ENCODE measurements at regions not wholly inside any gene's neighbourhood (a gene's known extent, or its start where the extent isn't known, plus 50 kb on each side); places are given as distances from the start of the nearest gene placed in this dataset.
"Not testable (repeated sequence)": the region's sequence is repeated elsewhere in the genome, so short reads cannot be mapped to it uniquely, and the experiment has no call there.

DNA sequence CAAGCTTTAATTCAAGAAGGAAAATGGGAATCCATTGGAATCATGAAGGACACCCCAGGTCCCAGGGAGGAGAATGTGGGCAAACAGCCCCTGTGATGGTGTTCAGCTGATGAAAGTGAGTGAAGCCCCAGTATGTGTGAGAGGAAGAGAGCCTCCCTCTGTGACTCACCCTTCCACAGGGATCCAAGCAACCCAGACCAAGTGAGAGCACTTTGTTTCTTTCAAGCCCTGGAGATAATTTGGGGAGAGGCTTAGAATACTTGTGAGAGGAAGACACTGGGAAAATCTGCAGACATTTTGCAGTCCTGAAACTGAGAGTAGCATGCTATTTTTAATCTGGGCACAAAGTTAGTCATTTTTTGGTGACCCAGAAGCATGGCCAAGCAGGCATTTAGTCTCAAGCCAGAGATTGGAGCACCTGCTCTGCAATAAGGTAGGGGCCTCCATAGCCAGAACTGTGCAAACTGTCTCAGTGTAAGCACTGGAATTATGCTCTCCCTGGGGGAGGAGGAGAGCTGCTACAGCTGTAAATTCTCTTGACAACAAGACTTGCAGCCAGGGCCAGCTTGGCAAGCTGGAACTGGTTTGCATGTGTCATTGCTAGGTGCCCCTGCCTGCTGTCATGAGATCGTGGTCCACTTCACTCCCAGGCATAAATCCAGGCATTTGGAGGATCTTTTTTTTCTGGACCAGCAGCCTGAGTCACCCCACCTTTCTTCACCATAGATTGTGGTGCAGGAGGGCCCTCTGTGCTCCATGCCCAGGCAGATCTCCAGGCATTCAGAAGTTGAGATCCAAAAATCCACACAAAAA lies 537.8 kb upstream of the DPPA4 start:
- Mint-ChIP-seq H3K4me3 (no peak overlapping the region), H3K9me3 (peaks cover 4% of the 10 kb centered on the region), H3K27me3 (ENCODE audit: low read depth, poor library complexity) (no peaks in the 10 kb centered on the region), H3K27ac (no peak overlapping the region), H3K36me3 (ENCODE audit: low read depth) (no peaks in the 10 kb centered on the region), H3K4me1 (no peaks in the 10 kb centered on the region)
- DNase-seq, result no peak
- TF ChIP-seq CTCF (IDR thresholded peaks at IDR 0.05), result no peak

DNA sequence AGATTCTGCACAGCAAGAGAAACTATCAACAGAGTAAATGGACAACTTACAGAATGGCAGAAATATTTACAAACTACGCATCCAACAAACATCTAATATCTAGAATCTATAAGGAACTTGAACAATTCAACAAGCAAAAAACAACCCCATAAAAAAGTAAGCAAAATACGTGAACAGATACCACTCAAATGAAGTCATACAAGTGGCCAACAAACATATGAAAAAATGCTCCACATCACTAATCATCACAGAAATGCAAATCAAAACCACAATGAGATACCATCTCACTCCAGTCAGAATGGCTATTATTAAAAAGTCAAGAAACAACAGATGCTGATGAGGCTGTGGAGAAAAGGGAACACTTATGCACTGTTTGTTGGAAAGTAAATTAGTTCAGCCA lies 540.3 kb upstream of the DPPA4 start:
- H3K9me3 Mint-ChIP-seq; DNase-seq; H3K27ac Mint-ChIP-seq; H3K36me3 Mint-ChIP-seq (ENCODE audit: low read depth); H3K4me1 Mint-ChIP-seq; H3K4me3 Mint-ChIP-seq; H3K27me3 Mint-ChIP-seq (ENCODE audit: low read depth, poor library complexity): not testable (repeated sequence)

DNA sequence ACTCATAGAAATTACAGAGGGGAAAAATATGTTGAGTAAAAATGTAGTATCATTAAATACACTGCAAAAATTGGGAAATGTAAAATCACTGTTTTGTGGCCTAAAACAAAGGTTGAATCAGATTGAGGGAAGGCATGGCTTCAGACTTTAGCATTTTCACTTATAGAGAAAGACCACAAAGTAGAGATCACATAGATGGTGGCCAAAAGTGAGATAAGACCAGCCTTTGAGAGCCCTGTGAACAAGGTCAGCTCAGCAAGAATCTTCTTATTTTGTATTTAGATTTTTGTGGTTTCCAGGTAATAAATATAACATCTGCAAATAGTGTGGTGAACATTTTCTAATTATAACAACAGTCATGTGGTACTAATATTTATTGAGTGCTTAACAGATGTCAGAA lies 544.8 kb upstream of the DPPA4 start:
- H3K27me3 Mint-ChIP-seq (ENCODE audit: low read depth, poor library complexity), result no peaks in the 10 kb centered on the region
- H3K36me3 Mint-ChIP-seq (ENCODE audit: low read depth), result no peaks in the 10 kb centered on the region
- H3K4me3 Mint-ChIP-seq, result no peak overlapping the region
- H3K4me1 Mint-ChIP-seq, result no peaks in the 10 kb centered on the region
- H3K9me3 Mint-ChIP-seq, result peaks cover 9% of the 10 kb centered on the region
- TF ChIP-seq CTCF (IDR thresholded peaks at IDR 0.05), result no peak
- no peak for DNase-seq
- no peak overlapping the region for H3K27ac Mint-ChIP-seq

DNA sequence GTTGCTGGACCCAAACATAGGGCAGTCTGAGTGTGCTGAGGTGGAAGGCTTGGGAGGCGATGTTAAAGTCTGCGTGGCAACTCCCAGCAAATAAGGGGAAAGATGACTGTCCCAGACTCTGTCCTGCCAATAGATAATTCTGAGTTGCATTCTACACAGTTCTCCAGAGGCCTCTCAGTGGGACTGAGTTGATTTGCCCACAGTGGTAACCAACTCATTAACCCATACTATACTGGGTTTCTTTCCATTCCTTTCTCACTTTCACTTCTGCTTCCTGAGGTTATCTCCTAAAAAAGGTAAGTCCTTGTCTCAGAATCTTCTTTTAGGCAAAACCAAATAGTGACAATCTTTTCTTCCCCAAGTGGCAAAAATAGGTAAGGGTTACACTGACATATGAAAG lies 549.9 kb upstream of the DPPA4 start:
- Mint-ChIP-seq H3K4me3 (no peak overlapping the region), H3K9me3 (peaks cover 13% of the 10 kb centered on the region), H3K27me3 (ENCODE audit: low read depth, poor library complexity) (no peaks in the 10 kb centered on the region), H3K4me1 (no peaks in the 10 kb centered on the region), H3K27ac (no peak overlapping the region), H3K36me3 (ENCODE audit: low read depth) (no peaks in the 10 kb centered on the region)
- DNase-seq, result no peak
- TF ChIP-seq CTCF (IDR thresholded peaks at IDR 0.05), result no peak

DNA sequence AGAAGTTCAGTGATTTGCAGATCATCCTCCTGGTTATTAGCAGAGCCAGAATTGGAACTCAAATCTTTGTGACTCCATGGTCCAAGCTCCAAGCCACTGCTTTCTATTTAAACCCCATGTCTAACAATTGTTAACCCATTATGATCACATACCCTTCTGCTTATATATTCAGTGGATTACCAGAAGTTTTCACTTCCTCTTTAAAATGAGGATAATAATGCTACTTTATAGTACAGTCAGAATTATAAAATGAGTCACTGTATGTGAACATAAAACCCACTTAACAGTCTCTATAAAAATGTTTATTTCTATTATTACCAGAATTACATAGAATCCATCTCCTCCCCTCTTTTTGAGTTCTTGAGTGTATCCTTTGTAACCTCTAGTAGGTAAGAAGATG lies 550.7 kb upstream of the DPPA4 start:
- TF ChIP-seq CTCF (IDR thresholded peaks at IDR 0.05), result no peak
- Mint-ChIP-seq H3K4me3 (no peak overlapping the region), H3K27me3 (ENCODE audit: low read depth, poor library complexity) (no peaks in the 10 kb centered on the region), H3K9me3 (peaks cover 16% of the 10 kb centered on the region), H3K4me1 (no peaks in the 10 kb centered on the region), H3K27ac (no peak overlapping the region), H3K36me3 (ENCODE audit: low read depth) (no peaks in the 10 kb centered on the region)
- no peak for DNase-seq

DNA sequence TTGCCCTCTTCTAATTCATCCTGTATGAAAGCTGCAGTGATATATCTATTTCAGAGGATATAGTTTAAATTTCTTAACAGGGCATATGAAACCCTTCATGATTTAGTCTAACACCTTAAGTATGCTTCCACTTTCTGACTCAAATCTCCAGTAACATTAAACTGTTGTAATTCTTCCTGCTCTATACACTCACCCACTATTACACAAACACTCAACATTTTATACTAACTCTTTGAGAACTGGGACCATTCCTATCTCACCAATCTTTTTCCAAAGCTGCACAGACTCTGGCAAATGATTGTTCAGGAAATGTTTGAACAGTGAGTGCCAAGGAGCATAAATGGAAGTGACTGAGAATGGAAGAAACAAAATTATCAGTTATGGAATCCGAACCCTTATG lies 560.4 kb upstream of the DPPA4 start:
- no peak for DNase-seq
- no peaks in the 10 kb centered on the region for H3K9me3 Mint-ChIP-seq
- no peak overlapping the region for H3K27ac Mint-ChIP-seq
- H3K4me3 Mint-ChIP-seq, result no peak overlapping the region
- peaks cover 5% of the 10 kb centered on the region for H3K4me1 Mint-ChIP-seq
- H3K36me3 Mint-ChIP-seq (ENCODE audit: low read depth), result no peaks in the 10 kb centered on the region
- no peak for TF ChIP-seq CTCF (IDR thresholded peaks at IDR 0.05)
- no peaks in the 10 kb centered on the region for H3K27me3 Mint-ChIP-seq (ENCODE audit: low read depth, poor library complexity)
